T-helper 1 cell treated with Interleukin-12 subunit alpha and Interleukin-12 subunit beta and Interleukin-4 antibody, amounts not matched to agents 30 ng/mL and 1 ng/mL, for 36 hours (primary cell): ENCODE measurements at regions not wholly inside any gene's neighbourhood (a gene's known extent, or its start where the extent isn't known, plus 50 kb on each side); places are given as distances from the start of the nearest gene placed in this dataset.

ENCODE experiments used
- intact Hi-C: fragments of 100-400 bp; cut with micrococcal nuclease; formaldehyde crosslinking; loops from one replicate; pipeline ENCODE4 v1.15.1; 2024

DNA sequence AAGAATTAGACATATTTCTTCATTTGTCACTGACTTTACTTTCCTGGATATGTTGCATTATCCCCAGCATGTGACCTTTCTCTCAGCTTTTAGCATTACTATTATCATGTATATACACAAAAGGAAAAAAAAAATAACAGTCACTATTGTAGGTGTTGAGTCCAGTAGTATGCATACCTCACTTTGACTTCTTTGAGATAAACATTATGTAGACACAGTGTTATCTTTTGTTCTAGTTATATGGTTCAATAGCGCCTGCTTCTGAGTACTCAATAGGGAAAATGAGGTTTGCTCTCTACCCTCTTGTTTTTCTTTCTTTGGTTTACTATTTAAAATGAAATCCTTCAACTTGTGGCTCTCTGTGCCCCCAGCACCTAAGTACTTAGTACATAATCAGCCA lies 409.6 kb upstream of the PKN2 start:
- intact Hi-C loops: no loop called here

DNA sequence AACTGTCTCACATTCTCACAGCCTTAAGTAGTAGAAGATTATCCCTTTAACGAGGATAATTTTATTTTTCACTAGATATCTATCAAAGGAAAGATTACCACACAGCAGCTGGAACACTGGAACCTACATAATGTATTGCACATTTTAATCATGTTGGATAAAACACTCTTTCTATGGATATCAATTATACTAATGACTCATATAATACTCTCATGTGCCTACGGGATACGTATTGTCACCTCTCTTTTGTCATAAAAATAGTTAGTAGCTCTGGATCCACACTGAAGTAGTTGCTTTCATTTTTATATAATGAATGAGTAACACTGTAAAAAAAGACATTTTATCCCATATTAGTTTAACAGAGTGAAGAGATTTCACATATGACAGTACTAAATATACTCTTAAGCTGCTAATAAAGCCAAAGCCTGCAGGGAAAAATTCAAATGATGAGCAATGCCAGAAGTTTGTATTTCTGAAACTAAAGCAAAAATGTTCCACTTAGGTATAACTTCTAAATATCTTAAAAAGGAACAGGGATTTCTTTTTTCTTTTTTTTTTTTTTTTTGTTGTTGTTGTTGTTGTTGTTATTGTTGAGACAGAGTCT lies 408.7 kb upstream of the PKN2 start:
- intact Hi-C loops: no loop called here

DNA sequence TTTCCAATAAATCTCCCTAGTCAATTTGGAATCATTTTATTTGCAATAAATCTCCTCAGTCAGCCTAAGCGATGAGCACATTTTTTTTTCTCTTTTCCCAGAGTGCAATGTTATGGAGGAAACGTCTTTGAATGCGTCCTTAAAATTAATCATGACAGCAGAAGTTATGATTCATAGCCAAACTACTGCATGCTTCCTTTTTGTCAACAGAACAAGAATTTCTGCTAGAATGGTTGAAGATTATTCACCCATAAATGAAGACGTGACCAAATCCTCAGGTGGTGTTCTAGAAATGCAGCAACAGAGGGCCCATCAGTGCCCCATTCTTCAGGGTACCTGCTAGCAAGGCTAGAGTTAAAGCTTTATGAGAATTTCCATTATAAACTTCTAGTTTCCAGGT lies 407.9 kb upstream of the PKN2 start:
- intact Hi-C loops: no loop called here

DNA sequence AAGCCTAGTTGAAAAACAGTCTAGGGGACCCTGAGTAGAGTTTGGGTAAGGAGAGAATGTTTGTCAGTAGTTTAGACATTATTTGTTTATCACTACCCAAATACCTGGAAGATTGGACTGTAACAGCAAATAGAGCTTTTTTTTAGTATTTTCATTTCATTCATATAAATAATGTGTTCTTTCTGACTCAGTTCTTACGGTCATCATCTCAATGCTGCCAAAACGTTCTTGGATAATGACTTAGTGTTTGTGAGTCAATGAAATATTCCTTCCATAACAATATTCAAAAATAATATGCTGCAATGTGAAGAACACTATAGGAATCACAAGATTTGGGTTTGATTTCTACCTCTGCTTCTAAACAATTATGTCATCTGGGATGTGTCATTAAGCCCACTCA lies 400.0 kb upstream of the PKN2 start:
- intact Hi-C loops: no loop called here

DNA sequence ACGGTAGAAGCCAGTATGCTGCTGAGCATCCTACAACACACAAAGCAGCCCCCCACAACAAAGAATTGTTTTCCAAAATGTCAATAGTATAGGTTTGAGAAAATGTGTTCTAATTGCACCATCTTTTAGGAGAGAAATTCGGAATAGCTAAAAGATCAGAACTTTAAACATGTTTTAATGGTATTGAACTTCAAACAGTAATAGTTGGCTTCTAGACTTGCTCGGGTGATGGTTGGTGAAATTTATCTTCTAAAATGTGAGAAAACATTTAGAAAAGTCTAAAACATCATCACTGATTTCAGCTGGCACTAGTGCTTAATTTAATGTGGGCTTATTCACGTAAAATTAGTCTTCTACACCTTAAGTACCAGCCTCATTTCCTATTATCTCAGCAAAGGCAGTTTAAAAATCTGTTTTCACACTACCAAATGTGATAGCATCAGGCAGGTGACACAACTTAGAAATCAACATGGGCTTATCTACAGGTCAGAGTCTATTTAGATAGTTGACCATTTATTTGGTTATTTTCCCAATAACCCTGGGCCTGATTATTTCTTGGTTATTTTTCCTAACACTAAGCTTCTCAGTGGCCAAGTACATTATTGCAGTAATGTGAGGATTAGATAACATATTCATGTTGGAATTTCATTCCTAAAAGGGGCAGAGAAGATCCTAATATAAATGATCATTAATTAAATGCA lies 399.3 kb upstream of the PKN2 start:
- intact Hi-C loops: no loop called here

DNA sequence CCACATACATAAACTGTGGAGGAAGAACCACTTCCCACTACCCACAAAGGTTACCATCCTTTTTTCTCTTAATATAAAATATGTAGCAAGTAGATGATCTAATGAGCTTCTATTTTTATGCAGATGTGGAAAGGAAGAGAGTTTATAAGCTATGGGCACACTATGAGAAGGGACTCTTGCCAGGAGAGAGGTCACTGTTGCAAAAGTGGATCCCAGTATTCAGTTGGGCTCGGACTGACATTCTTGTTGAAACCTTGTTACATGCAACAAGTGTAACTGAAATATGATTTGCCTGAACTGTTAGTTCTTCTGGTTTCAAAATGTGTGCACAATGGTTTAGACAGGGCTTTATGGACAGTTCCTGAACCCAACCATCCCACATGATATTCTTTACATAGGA lies 397.4 kb upstream of the PKN2 start:
- intact Hi-C loops: no loop called here

DNA sequence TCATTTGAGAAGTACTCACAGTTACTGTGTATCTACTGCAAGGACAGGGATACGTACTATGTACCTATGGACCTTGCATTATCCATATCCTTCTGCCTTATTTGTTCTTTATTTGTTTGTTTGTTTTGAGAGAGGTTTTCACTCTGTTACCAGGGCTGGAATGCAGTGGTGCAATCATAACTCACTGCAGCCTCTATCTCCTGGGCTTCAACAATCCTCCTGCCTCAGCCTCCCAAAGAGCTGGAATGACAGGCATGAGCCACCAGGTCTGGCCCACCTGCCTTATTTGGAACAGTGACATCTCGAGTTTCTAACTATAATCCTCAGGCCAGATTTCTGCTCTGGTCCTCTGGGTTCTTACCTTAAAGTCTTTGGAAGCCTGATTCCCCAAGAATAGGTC lies 395.5 kb upstream of the PKN2 start:
- intact Hi-C loops: no loop called here

DNA sequence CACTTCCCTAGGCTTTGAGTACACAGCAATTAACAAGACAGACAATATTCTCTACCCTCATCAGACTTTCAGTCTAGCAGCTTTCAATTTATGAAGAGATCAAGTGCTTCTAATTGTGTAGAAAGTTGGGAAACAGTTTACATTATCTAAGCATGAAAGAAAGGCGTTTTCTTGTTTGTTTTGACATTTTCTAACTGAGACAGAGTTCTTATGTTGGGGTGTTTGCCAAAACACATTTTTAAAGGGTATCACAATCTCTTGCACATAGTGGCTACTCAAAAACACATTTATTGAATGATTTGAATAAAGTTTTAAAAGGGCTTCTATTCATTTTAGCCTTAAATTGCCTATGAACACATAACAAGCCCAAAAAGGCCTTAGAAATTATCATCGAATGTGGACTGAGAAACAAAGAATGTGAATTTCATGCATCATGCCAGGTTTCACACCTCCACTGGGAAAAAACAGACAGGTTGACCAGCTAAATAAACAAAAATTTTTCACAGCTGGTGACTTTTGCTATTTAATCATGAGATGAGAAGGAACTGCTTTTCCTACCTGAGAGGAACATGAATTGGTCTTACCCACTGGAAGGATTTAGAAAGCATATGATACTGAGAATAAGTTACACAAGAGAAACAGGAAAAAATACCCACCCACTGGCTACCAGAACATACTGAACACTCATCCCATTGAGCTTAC lies 394.5 kb upstream of the PKN2 start:
- intact Hi-C loops: no loop called here

DNA sequence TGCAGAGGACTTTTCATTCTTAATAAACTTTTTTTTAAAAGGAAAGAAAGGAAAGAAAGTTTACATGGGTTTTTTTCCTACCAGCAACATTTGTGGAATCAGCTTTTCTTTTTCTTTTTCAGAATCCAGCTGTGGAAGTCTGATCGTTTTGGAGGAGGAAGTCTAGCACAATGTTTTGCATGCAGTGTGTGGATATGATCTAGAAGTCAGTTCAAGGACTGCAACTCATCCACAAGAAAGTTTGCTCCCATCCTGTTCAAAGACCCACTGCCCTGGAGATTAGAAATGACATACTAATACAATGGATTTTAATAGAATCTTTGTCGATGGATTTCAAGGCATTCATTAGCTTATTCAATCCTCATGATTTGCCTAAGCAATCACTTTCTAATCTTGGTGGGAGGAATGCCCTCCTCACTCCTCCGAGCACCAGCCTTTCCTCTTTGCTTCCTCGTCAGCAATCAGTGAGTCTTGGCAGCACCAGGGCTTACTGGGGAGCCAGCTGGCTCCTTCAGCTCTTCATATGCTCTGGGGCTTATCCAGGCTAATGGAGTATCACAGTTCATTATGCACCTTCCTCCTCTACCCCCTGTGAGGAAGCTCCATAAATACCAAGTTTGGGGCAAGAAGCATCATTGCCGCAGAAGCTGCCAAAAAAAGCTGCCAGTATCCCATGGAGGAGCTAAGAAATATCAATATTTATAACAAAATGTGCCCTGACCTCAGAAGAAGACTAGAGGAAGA lies 392.3 kb upstream of the PKN2 start:
- intact Hi-C loops: no loop called here

DNA sequence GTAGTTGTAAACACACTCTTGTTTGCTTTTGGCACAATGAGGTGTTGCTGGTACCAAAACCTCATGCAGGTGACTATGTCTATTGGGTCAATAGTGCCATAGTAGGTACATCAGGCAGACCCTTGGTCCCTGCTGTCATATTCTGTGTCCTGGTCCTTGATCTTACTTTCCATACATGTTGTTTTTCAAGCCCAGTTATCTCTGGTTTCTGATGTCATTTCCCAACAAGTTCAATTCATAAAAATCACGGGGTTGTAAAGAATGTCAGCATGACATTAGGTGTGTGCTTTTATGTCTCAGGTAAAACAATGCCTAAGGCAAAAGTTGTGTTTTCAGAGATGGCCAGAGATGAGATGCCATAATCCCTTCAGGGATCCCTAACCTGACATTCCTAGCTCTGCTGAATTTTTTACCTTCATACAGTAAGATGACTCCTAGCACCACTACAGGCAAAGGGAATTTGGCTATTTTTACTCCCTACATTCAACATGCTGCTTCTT lies 390.3 kb upstream of the PKN2 start:
- intact Hi-C loops: no loop called here

DNA sequence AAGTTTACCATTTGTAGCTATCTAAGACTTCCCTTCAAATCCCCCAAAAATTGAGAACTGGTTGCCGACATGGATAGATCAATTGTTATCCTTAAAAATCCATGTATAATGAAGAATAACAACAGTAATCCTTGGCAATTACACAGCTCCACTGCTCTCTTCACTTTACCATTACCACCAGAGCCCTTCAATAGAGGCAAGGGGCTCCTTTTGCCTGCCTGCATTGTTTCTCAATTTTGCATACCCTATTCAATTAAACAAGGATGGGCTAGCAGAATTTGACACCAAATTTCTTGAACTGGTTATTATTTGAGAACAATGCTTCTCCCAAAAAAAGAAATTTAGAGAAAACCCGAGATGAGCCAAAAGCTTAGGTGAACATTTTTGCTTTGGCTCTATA lies 387.8 kb upstream of the PKN2 start:
- intact Hi-C loops: no loop called here

DNA sequence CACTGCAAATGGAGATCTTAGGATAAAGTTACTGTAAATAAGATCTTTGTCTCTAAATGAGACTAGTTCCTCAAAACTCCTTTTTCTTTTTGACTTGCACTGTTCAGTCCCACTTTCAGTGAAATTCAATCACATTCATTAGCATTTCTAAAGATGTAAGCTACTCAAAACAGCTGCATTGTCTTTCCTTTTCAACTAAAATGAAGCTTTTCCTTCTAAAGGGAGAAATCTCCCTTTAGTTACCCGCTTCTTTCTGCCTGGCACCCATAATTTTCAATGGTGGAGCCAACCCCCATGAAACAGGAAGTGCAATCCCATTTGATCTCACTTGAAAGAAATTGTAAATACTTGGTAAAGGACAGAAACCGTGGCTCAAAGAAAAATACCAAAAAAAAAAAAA lies 387.4 kb upstream of the PKN2 start:
- intact Hi-C loops: no loop called here

DNA sequence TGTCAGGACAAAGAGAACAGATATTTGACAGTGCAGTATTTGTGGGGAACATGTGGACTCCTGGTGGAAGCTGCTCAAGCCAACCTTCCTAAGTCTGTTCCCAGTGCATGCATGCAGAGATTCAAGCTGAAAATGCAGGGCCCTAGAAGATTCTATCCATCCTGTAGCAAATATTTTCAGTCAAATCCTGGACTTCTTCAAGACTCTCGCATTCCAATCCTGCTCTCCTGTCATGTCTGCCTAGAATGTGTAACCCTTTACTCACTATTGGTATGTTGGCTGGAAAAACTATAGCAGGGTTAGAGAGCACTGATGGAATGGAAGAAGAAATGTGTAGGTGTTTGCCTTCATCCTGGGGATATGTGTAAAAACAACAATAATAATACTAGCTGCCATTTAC lies 385.6 kb upstream of the PKN2 start:
- intact Hi-C loops: no loop called here

DNA sequence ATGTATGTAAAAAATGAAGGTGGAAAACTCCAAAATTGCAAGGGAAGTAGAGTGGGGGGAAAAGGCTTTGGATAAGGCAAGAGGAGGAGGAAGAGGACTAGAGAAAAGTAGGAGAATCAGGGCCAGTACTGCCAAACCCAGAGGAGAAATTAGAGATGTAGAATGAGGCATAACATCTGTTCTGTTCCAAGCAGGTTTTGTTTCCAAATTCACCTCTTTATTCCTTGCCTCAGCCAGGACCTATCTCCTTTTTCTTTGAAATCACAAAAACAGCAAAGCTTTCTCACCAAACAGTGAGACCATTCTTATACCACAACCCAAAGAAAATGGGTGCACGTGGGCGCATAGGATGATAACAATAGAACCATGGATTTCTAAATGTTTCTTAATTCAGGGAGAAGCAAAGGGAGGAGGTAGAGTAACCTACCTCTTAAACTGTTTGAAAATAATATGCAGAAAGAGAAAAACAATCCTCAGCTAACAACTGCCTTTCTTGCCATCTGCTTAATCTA lies 383.3 kb upstream of the PKN2 start:
- intact Hi-C loops: loop anchor here (5.0 kb wide), 1 partner anchor 119 kb away; no protein-coding TSS in a partner anchor

DNA sequence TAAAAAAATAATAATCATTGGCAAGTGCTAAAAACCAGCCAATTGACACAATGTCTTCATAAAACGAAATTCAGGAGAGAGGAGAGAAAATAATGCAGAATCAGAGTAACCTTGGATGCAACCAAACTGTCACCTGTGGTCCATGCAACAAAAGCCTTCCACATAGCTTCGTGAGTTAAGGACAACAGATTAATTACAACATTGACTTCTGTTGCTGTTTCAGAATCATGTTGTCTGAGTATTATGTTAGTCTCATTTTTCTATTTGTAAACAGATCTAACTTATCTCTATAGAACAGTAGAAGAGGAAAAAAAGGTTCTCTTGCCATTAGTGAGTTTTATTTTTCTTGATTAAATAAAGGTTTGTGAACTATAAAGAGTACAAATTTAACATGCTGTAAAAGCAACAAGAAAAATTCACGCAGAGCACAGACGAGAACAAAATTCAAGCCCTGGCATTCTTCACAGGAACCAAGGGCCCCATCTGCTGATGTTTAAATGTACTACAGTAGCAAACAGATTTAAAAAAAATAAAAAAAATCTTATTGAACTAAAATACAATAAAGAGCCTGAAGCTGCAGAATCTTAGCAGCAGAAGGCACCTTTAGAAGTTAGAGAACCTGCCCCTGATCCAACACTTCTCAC lies 381.1 kb upstream of the PKN2 start:
- intact Hi-C loops: loop anchor here (5.0 kb wide), 1 partner anchor 121 kb away; no protein-coding TSS in a partner anchor

DNA sequence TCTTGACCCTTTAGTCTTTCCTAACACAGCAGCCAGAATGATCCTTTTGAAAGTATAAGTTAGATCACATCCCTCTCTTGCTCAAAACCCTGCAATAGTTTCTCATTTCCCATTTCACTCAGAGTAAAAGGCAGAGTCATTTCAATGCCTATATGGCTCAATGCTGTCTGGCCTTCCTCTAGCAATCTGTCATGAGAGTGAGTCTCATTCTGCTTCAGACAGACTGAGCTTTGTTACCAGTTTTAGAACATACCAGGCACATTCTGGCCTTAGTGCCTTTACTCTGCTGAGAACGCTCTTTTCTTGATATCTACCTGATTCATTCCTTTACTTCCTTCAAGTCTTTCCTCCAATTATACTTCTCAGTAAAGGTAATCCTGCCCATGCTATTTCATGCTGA lies 372.8 kb upstream of the PKN2 start:
- intact Hi-C loops: no loop called here

DNA sequence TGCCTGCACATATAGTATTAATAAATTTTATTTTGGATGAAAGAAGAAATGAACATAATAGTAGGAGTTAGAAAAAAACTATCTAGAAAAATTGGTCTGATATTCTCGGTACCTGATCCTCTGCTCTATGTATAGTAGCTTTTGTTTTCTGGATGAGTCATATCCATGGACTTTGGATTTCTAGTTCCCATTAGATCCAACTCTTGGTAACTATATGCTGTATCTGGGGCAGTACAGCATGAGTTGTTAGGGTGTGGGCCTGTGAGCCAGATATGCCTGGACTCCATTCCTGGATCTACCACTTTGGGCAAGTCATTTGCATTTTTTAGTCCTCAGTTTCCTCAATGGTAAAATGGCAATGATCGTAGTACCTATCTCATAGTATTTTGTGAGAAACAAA lies 372.2 kb upstream of the PKN2 start:
- intact Hi-C loops: no loop called here

DNA sequence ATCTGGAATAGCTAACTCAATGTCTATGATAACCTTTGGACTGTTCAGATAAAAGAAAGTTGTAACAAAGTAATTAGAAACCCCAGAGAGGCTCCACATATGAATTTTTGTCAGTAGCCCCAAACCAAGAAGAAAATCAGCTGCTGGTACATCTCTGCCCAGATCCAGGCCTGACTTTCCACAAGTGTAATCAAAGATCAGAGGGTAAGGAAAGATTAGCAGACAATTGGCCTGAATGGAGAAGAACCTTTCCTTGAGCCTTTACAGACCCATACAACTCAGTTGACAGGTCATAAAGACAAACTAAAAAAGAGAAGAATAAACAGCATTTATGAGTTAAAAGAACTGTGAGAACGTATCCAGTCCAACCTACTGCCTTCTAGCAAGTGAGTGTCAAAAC lies 366.7 kb upstream of the PKN2 start:
- intact Hi-C loops: no loop called here

DNA sequence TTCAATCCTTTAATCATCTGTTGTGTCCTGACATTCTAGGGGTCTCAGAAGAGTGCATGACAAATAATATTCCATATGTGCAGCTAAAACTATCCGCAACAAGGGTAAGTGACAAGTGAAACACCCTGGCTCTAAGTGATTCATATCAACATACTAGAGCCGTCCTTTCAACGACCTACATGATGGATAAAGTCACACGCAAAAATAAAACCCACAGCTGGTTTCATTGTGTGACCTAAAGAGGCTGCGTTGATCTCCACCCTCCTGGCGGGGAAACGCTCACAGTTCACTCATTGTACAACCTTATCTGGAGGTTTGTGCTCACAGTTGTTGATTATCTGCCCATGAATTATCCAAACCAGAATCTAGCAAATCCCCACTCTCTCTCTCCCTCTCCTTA lies 365.3 kb upstream of the PKN2 start:
- intact Hi-C loops: no loop called here

DNA sequence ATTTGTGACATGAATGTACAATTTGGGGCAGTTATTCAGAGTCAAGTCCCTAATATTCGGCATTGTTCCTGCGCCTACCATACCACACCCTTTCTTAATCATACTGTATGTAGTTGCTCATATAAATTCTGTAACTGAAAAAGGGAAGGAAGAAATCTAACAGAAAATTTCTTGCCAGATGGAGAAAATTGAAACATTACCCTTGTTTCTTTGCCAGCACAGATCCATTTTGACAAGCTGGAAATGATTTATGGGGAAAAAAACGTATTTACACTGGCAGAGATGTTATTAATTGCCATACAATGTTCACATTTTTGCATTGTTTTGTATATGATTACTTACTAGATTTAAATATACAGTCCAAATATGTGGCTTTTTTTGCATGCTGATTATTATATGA lies 363.8 kb upstream of the PKN2 start:
- intact Hi-C loops: no loop called here

DNA sequence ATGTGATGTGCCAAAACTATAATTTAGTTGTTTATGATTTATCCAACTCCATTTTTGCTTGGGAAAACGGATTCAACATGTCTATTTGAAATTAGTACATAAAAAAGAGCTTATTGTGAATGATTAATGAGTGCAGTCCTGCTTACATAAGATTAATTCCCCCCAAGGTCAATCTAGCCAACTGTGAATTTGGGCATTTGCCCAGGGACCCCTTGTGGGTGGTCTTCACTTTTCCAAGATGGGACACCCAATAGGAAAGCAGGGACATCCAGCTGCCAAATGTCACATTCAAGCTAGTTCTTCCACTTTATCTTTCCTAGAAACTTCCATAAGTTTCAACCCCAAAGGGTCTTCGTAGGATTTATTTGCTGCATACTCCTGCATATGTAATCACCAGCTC lies 362.4 kb upstream of the PKN2 start:
- intact Hi-C loops: no loop called here
